ENCODE measurements at regions not wholly inside any gene's neighbourhood (a gene's known extent, or its start where the extent isn't known, plus 50 kb on each side); places are given as distances from the start of the nearest gene placed in this dataset.

GRCh38 chr12:107296681-107297089, 203.3 kb upstream of the CRY1 start:
- 54% methylated on average over 6 of the region's 6 CpGs for WGBS

GRCh38 chr12:107302649-107303341, 209.4 kb upstream of the CRY1 start:
- H3K4me3 ChIP-seq = no peak overlapping the region
- no peaks in the 10 kb centered on the region for H3K9me3 ChIP-seq
- H3K4me1 ChIP-seq (replicated peaks) = no peaks in the 10 kb centered on the region
- TF ChIP-seq, protein P1, sequence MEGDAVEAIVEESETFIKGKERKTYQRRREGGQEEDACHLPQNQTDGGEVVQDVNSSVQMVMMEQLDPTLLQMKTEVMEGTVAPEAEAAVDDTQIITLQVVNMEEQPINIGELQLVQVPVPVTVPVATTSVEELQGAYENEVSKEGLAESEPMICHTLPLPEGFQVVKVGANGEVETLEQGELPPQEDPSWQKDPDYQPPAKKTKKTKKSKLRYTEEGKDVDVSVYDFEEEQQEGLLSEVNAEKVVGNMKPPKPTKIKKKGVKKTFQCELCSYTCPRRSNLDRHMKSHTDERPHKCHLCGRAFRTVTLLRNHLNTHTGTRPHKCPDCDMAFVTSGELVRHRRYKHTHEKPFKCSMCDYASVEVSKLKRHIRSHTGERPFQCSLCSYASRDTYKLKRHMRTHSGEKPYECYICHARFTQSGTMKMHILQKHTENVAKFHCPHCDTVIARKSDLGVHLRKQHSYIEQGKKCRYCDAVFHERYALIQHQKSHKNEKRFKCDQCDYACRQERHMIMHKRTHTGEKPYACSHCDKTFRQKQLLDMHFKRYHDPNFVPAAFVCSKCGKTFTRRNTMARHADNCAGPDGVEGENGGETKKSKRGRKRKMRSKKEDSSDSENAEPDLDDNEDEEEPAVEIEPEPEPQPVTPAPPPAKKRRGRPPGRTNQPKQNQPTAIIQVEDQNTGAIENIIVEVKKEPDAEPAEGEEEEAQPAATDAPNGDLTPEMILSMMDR (IDR thresholded peaks at IDR 0.05) = no peak
- H3K27me3 ChIP-seq (replicated peaks; ENCODE audit: insufficient read depth) = no peaks in the 10 kb centered on the region
- 81% methylated on average over 2 of the region's 2 CpGs for WGBS
- no peak overlapping the region for H3K27ac ChIP-seq
- intact Hi-C loops (cut with DNase I) = no loop called here
- DNase-seq (ENCODE audit: low spot score) = no peak
- no peaks in the 10 kb centered on the region for H3K36me3 ChIP-seq

More at GRCh38 chr12:107296681-107297089, 203.3 kb upstream of the CRY1 start:
- intact Hi-C loops (cut with DNase I) = no loop called here
- TF ChIP-seq POLR2AphosphoS5 (IDR thresholded peaks at IDR 0.05) = no peak
- TF ChIP-seq, protein P1 (IDR thresholded peaks at IDR 0.05) = no peak
- no peak for TF ChIP-seq POLR2A (IDR thresholded peaks at IDR 0.05)
- H3K4me1 ChIP-seq (replicated peaks) = no peaks in the 10 kb centered on the region
- no peaks in the 10 kb centered on the region for H3K36me3 ChIP-seq
- no peaks in the 10 kb centered on the region for H3K27me3 ChIP-seq (replicated peaks; ENCODE audit: insufficient read depth)
- no peaks in the 10 kb centered on the region for H3K9me3 ChIP-seq
- H3K27ac ChIP-seq = no peak overlapping the region
- peak; percentile 34 for DNase-seq (ENCODE audit: low spot score)
- H3K4me3 ChIP-seq = no peak overlapping the region

DNA sequence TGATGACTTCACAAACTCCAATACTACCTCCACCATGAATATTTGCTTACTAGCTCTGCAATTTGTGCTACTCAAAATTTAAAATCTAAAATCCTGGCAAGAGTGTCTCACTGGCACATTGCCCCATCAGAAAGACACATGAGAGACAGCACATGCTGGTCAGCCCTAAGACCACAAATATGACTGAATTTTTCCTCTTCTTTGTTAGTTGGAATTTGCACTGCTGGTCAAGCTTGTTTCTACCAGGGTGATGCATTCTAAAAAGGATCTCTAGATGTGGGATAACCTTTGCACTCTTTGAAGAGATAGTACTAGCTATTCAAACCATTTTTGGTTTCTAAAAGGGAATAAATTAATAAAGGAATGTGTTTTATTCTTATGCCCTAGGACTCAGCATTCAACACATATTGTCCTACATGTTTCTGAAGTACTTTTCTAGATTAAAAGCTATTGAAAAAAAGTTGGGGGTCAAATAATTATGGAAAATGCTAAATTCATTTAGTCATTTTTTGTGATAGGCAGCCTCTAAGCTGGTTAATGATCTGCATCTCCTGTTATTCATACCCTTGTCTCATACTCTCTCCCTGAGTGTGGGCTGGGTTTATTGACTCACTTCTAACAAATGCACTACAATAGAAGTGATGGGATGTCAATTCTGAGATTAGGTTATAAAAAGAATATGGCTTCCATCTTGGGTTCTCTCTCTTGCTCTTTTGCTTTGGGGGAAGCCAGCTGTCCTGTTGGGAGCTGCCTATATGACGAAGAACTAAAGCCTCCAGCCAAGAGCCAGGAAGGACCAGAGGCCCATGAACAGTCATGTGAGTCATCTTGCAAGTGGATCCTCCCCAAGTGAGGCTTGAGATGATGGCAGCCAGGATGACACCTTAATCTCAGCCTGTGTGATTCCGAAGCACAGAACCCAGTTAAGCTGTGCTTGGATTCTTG, 211.5 kb upstream of the CRY1 start:
- intact Hi-C loops (cut with DNase I) = no loop called here
- no peak for DNase-seq (ENCODE audit: low spot score)
- H3K9me3 ChIP-seq = no peaks in the 10 kb centered on the region

GRCh38 chr12:107306141-107306659, 212.9 kb upstream of the CRY1 start:
- no peak overlapping the region for H3K27ac ChIP-seq
- intact Hi-C loops (cut with DNase I) = no loop called here
- DNase-seq (ENCODE audit: low spot score) = no peak

More for the DNA sequence above, 211.5 kb upstream of the CRY1 start:
- H3K27me3 ChIP-seq (replicated peaks; ENCODE audit: insufficient read depth) = no peaks in the 10 kb centered on the region
- WGBS = 91% methylated on average over 2 of the region's 2 CpGs
- H3K36me3 ChIP-seq = no peaks in the 10 kb centered on the region
- H3K4me3 ChIP-seq = no peak overlapping the region
- no peaks in the 10 kb centered on the region for H3K4me1 ChIP-seq (replicated peaks)
- no peak for TF ChIP-seq POLR2AphosphoS5 (IDR thresholded peaks at IDR 0.05)
- TF ChIP-seq POLR2A (IDR thresholded peaks at IDR 0.05) = no peak
- TF ChIP-seq, protein P1 (IDR thresholded peaks at IDR 0.05) = no peak
- no peak overlapping the region for H3K27ac ChIP-seq

More at GRCh38 chr12:107306141-107306659, 212.9 kb upstream of the CRY1 start:
- H3K27me3 ChIP-seq (replicated peaks; ENCODE audit: insufficient read depth) = no peaks in the 10 kb centered on the region
- no peaks in the 10 kb centered on the region for H3K36me3 ChIP-seq
- WGBS = 15% methylated on average over 5 of the region's 5 CpGs
- H3K4me3 ChIP-seq = no peak overlapping the region
- no peaks in the 10 kb centered on the region for H3K4me1 ChIP-seq (replicated peaks)
- no peak for TF ChIP-seq POLR2A (IDR thresholded peaks at IDR 0.05)
- TF ChIP-seq POLR2AphosphoS5 (IDR thresholded peaks at IDR 0.05) = no peak
- TF ChIP-seq, protein P1 (IDR thresholded peaks at IDR 0.05) = no peak
- H3K9me3 ChIP-seq = no peaks in the 10 kb centered on the region
